Left lobe of liver (tissue), 2 donors: ENCODE measurements at regions not wholly inside any gene's neighbourhood (a gene's known extent, or its start where the extent isn't known, plus 50 kb on each side); places are given as distances from the start of the nearest gene placed in this dataset.

Source experiments
- ATAC-seq: fragments of 200-7000 bp; cut with Tn5 transposase; one replicate; pipeline ENCODE4 v1.9.1; 2020; ENCODE audit warnings: mild to moderate bottlenecking, moderate library complexity
- DNase-seq: peaks from one replicate; pipeline ENCODE4 v3.0.0-alpha.2; 2020; ENCODE audit warnings: low spot score
- donor health status: DM: no; HTN: no; CAD: no; lungs with moderate emphysema.
- donor health status: DM: no; HTN: yes; CAD: no.

DNA sequence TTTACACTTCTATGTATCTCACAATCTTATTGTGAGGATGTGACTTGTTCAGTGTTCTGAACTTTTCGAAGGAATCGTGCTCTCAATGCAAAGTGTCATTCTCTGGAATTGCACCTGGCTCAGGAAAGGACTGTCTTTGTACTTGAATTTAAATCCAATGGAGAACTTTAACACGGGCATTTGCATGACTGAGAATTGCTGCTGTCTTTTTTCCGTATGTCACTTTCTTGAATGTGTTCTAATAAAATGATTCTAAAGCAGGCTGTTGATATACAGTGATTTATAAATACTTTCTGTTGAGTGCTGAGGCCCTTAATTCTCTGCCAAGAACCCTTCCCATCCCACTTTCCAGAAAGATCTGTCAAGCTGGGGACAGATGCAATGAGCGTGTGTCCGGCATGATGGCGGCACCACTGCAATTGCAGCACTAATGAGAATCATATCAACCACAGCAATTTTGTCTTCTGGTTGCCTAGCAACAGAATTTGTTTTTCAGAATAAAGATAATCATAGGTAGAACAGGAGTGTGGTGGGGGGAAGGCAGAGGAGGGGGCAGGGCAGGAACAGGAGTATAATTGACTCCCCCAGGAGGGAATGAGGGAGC, 210.6 kb upstream of the UMPS start:
- no peak for DNase-seq
- no peak for ATAC-seq

DNA sequence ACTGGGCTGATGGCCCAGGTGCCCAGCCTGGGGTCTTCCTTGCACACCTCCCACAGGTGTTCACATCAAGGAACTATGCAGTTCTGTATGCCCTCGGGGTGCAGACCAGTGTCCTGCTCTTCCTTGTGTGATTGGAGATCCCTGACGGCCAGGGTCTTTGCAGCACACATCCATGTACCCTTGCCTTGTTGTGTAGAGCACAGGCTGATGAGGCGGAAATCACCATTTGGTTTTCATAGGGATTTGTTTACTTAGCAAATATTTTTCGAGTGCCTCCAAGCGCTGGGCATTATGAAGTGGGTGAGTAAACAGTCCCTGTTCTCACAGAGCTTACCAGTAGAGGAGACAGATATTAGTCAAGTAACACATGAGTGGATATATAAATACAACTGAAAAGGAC, 209.3 kb upstream of the UMPS start:
- DNase-seq (no peak), ATAC-seq (peak; percentile 79)

DNA sequence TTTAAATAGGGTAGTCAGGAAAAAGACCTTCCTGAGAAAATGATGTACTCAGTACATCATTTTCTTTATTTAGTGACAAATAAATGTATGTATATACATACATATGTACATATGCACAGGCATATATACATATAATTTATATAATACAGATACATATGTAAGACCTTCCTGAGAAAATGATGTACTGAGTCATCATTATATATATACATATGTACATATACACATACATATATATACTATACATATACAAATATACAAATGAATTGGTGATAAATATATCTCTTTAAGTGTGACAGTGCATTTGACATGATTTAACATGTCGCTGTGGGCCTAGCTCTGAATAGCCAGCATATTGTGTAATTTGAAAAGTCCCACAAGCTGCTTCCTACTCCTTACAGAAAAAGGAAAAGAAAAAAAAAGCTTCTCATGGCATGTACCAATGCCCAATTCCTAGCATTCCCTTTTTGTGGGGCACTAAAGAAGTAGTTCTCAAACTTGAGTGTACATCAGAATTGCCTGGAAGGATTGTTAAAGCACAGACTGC, 208.1 kb upstream of the UMPS start:
- DNase-seq (no peak), ATAC-seq (no peak)

DNA sequence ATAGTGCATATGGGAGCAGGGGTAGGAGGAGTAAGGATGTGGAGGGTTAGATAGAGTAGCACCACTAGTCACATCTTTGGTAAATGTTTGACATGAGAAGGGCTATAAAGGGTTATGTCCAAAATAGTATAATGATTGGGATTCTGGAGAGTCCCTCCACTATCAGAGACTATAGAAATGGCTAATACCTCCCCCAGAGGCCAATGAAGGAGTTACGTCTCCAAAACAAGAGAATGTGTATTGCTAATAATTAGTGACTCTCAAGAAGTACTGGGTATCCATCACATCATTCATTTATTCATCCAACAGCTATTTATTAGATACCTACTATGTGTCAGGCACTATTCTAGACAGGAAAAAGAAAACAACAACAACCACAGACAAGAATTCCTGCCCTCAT, 203.7 kb upstream of the UMPS start:
- ATAC-seq, result no peak
- DNase-seq, result no peak

DNA sequence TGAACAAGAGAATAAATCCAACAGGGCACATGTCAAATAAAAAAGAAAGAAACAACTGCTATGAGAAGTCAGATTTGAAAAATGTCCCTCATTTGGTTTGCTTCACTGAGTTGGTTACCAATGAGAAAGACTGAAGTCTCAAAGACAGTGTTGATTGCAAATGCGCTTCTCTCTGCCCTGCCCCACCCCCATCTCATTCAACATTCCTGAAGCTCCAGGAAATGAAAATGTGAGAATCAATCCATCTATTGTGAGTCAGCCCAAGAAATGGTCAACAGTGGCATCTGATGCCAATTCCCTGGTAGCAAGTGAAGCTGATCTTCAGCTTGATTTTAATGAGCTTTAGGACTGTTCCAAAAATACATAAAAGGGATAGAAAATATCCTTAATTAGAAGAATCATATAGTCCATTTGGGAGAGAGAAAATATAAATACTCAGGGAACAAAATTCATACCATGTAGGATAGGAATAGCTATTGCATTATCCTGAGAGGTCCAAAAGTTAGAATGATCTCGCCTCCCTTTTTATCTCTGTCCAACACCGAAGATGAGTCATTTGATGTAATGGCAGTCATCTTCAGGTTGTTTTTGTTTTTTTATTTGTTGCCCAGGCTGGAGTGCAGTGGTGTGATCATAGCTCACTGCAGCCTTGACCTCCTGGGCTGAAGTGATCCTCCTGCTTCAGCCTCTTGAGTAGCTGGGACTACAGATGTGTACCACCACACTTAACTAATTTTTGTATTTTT, 200.3 kb upstream of the UMPS start:
- ATAC-seq, result no peak
- no peak for DNase-seq

DNA sequence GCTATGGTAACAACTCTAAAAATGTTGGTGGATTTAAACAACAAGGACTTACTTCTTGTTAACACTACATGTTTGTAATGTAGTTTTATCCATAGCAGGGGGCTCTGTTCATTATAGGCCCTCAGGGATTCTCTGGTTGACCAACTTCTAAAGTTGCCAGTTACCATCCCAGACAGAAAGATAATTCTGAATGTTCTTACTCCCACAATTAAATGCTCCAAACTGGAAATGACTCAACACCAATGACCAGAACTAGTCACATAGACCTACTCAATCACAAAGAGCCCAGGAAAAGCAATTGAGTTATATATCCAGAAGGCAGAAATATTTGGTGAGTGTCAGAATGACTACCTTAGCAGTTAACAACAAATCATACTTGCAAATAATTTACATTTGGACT, 199.3 kb upstream of the UMPS start:
- ATAC-seq (no peak), DNase-seq (no peak)

DNA sequence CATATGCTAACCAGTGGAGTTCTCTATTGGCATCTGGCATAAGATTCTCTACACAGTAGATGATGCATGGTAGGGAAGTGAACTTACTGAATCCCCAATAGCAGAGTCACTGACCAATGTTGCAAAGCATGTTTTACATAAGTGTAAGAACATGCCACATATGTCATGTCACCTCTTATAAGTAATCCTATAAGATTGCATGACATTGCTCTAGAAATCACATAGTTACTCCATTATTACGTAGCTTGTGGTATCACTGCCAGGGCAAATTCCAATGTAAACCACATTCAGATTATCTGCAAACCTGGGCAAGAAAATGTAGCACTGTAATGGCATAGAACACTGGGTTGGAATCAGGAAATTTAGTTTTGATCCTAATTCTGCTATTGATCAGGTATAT, 198.2 kb upstream of the UMPS start:
- ATAC-seq (no peak), DNase-seq (no peak)

DNA sequence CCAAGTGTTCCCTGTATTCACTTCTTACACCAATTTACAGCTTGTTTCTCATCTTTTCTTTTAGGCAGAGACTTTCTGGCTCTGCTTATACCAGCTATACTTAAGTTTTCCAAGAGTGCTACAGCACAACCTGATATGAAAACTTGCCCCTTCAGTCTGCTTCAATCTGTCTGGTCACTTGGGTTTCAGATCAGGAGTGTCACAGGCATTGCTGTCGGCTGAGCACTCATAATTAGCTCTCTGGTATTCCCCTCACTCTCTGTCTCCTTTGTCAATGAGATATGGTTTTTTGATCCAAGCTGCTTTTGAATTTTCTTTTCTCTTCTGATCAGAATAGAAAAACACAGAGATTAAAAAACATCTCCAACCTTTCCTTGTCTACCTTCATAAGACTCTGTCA, 194.9 kb upstream of the UMPS start:
- DNase-seq (no peak), ATAC-seq (no peak)

DNA sequence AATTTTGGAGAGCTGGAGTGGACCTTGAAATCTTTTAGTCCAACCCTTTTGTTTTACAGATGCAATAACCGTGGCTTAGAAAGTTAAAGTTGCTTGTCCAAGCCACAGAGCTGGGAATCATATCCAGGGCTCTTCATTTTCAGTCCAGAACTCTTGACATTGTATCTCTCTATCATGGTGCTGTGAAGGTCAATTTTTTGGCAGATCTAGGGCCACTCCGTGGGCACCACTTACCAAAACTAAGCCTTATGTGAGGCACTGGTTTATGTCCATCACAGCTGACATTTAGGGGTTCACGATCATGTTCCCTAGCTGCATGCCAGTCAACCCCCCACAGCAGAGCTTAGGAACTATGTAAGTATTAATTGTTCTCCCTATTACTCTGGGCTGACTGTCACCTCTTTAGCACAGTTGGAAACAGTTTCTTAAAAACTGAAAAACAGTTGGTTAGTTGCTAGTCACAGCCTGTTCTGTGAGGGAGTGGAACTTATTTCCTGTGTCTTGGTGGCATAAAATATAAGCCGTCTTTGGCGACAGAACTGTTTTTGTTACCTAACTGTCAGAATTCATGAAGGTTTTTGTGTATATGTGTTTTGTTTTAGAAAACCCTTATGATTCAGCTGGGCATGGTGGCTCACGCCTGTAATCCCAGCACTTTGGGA, 189.6 kb upstream of the UMPS start:
- DNase-seq (no peak), ATAC-seq (no peak)

DNA sequence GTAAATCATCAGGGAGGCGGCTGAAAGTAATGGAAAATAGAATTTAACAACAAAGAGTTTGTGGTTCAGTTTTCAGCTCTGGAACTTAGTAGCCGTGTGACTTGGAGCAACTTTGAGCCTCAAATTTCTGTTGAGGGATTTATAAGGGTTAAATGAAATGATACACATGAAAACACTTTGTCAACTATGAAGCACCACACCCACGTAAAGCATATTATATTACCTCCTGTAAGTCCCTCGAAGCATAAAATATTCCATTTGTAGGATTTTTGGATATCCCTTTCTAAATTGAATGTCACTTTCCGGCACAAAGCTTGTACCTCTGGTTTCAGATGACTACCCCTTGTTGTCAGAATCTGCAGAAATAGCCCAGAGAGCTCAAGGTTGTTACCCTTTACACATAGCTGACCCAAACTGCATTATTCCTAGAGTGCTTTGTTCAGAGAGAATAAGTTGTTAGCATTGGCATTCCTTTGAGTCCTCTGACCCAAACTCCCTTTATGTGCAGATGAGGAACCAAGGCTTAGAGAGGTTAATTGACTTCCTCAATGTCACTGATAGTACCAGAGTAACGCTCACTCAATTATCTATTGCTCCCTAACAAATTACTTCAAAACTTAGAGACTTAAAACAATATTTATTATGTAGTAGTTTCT, 187.9 kb upstream of the UMPS start:
- ATAC-seq (no peak), DNase-seq (no peak)

DNA sequence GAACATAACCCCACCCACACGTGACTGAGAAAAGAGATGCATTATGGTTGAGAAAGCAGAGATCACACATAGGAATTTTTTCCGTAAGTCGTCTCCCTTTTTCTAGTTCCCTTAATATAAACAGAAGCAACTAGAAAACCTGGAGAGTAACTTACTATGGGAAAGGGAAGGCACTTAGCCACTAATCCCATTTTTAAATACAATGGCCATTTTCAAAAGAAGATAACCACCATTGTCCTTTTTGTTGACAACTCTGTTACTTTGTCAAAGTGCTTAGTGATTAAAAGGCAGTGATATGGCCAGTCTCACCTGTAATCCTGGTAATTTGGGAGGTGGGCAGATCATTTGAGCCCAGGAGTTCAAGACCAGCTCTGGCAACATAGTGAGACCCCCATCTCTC, 184.4 kb upstream of the UMPS start:
- DNase-seq (no peak), ATAC-seq (no peak)

DNA sequence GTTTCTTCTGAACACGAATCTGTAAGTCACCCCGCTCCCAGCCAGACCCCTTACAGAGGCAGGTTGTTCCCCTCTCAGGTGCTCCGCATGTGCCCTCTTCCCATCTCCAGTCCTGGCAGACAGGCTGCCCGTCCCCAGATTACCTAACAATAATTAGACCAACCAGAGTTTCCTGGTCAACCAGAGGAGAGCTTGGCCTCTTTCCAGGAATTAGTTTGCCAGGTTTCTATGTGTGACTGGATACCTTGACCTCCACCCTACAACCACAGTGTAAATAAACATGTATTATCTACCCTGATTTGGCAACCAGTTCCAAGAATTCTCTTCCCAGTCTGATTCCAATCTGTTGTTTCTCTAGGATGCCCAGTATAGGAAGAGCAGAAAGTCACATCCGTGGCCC, 178.0 kb upstream of the UMPS start:
- peak; percentile 88 for ATAC-seq
- peak; percentile 85 for DNase-seq

DNA sequence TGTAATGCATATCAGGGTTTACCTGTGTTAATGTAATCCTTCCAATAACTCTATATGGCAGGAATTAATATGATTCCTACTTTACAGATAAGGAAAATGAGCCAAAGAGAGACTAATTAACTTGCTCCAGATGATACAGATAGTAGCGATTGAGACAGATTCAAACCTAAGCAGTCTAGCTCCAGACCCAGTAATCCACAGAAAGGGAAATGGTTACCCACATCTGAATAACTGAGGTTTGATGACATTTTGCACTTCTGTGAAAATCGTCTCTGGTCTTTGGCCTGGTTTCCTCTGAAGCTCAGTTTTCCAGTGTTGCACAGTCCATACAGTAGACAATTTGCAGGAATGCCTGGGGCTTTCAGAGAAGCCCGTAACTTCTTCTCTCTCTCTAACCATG, 177.1 kb upstream of the UMPS start:
- DNase-seq (no peak), ATAC-seq (no peak)

DNA sequence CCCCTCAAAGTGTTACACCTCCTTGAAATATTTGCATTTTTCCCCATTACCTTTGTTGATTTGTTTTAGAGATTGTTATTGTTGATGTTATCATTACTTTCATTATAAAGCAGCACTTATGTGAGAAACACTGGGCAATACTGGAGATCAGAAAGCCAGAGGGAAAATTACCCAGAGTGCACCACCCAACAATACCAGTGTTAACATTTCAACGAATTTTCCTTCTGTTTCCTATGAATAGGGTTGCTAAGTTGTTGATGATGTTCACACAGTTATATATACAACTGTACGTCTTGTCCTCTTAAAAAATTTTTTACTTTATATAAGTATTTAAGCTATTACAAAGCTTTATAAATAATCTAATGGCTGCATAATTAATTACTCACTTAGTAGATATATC, 173.6 kb upstream of the UMPS start:
- no peak for DNase-seq
- ATAC-seq, result no peak

DNA sequence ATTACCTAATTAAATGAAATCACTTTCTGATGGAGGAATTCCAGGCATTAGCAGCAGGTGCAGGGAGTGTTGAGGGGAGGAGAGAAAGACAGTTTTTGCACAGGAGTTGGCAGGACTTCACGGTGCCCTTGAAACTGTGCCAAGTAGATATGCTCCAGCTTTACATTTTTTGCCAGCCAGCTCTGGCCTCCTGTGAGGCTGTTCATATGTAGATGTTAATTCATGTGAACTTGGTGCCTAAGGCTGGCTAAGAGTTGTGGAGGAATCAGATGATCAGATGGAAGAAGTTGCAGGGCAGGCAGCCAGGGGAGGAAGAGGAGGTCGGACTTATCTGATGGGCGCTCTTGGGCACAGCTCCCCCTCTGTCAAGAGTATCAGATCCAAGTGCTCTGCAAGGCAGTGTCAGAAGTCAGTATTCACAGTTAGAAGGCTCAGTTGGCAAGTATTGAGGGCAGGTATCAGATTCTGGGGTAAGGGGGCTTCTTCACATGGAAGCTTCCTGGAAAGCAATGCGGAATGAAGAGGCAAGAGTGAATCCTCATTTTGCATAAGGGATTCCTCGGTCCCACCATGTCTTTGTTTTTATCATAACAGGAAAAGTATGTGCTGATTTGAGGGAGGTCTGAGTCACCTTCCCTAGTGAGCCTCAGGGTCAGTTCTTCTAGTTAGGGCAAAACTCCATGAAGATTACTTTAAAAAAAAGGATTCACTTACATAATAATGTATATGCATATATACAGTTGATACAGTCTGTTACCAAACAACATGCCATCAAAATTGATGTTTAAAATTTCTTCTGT, 172.6 kb upstream of the UMPS start:
- ATAC-seq (no peak), DNase-seq (no peak)

DNA sequence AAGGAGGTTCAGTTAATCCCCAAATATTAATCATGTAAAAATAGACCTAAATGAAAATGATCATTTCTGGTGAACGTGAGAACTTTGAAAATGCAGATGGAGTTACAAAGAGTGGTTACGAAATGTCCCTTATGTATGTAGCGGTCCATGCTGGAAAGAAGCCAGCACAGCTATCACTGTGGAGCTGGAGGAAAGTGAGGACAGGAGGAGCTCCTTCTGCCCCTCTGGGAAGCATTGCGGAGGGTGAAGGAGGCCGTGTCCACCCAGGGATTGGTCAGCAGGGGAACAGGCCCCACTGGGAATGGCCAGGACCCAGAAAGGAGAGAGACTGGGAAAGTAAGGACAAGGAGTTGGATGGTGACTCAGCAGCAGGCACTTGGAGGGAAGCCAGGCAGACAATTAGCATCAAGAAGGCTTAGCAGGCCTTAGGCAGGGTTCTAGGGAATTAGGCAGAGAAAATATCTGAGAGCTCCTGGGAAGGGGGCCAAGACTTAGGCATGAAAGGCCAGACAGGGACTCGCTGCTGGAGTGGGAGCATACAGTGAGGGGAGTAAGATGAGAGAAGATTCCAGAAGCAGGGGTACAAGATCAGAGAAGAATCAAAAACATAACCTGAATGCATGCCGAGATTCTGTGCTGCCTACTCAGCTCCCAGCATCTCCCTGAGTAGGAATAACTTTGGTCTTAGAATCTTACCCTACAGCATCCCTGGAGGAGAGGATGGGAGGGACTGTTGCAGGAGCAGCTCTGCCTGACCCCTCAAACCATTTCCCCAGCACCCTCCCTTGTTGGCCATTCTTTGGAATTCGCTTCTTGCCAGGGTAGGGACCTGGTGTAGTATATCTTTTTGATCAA, 171.0 kb upstream of the UMPS start:
- DNase-seq (peak; percentile 51), ATAC-seq (peak; percentile 31)

DNA sequence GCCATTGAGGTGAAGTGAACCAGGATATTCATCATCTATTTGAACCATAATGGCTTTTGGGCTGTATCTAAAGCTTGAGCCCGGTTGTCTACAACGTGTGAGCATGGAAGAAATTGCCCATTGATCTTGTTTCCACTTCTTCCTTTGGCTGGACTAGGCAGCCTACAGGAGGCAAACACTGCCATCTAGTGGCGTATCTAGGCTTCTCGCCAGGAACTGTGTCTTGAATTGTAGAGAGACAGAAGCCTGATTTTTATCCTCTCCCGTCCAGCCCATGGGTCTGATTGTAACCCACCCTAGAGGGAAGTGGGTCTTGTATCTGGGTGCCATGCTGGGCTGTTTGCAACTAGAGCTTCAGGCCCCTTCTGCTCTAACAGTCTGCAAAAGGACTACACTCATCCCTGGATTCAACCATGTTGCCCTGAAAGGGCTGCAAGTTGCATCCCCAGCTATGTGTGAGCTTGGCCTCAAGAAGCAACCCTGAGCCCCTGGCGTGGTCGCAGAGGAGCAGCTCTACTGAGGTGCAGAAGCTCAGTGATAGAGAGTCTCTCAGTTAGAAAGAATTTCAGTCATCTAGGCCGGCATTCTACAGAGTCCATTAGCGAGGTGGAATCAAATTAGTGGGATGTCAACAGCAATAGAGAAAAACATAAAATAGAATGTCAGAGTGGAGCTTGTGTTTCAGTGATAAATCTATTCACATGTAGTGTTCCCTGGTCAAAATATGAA, 170.2 kb upstream of the UMPS start:
- DNase-seq, result peak; percentile 74
- peak; percentile 90 for ATAC-seq

DNA sequence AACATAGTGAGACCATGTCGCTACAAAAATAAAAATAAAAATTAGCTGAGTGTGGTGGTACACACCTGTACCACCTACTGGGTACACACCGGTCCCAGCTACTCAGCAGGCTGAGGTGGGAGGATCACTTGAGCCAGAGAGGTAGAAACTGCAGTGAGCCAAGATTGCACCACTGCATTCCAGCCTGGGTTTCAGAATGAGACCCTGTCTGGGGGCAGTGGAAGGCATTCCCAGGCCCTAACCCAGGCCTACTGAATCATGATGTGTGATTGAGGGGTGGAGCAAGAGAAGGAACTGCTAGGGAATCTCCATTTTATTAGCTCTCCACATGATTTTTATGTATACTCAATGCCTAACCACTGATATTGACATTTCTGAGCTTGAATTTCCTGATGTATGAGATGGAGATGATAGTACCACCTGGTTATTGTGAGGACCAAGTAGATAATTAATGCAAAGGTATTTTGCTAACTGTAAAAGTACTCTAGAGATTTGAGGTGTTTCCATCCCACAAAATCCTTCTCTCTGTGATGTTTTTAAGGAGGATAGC, 169.5 kb upstream of the UMPS start:
- DNase-seq (no peak), ATAC-seq (no peak)

DNA sequence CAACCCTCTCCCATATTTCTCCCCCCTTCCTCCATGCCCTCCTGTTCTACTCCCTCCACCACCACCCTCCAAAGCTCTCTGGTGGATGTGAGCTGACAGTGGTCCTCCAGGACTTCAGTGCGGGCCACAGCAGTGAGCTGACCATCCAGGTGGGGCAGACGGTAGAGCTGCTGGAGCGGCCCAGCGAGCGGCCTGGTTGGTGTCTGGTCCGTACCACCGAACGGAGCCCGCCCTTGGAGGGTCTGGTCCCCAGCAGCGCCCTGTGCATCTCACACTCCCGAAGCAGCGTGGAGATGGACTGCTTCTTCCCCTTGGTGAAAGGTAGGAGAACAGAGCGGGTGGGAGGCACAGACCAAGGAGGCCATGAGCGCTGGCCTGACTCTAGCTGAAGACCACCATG, 167.5 kb upstream of the UMPS start:
- ATAC-seq (no peak), DNase-seq (no peak)
